T-helper 2 cell treated with Interferon-gamma antibody and Interleukin-4, amounts not matched to agents 5 μg/mL and 100 μg/mL, for 36 hours (primary cell): ENCODE measurements at regions not wholly inside any gene's neighbourhood (a gene's known extent, or its start where the extent isn't known, plus 50 kb on each side); places are given as distances from the start of the nearest gene placed in this dataset.

Experiments
- DNase-seq: peaks from one replicate; pipeline ENCODE4 v3.0.0; 2021; ENCODE audit warnings: low spot score
- H3K27ac Mint-ChIP-seq: one replicate; pipeline ENCODE4 v1.8.0; 2021; ENCODE audit warnings: mild to moderate bottlenecking, mixed read lengths
- H3K27me3 Mint-ChIP-seq: one replicate; pipeline ENCODE4 v1.8.0; 2021; ENCODE audit warnings: low read depth, mixed read lengths
- H3K36me3 Mint-ChIP-seq: one replicate; pipeline ENCODE4 v1.8.0; 2021; ENCODE audit warnings: low read depth, mixed read lengths
- H3K4me1 Mint-ChIP-seq: one replicate; pipeline ENCODE4 v1.8.0; 2021; ENCODE audit warnings: low read depth, mixed read lengths
- H3K4me3 Mint-ChIP-seq: one replicate; pipeline ENCODE4 v1.8.0; 2022; ENCODE audit warnings: mild to moderate bottlenecking, moderate library complexity, mixed read lengths
- H3K9me3 Mint-ChIP-seq: one replicate; pipeline ENCODE4 v1.8.0; 2021; ENCODE audit warnings: mixed read lengths

- DNase-seq: no peak
- Mint-ChIP-seq H3K4me3 (no peak overlapping the region), H3K36me3 (no peaks in the 10 kb centered on the region), H3K27me3 (no peaks in the 10 kb centered on the region), H3K4me1 (no peaks in the 10 kb centered on the region), H3K27ac (no peak overlapping the region), H3K9me3 (peaks cover 4% of the 10 kb centered on the region)
Measured at GRCh38 chrY:15689994-15690393, 1165.7 kb downstream of the NLGN4Y start.

GRCh38 chrY:15702131-15702530, 1177.8 kb downstream of the NLGN4Y start:
- Mint-ChIP-seq H3K4me3 (no peak overlapping the region), H3K27me3 (no peaks in the 10 kb centered on the region), H3K36me3 (no peaks in the 10 kb centered on the region), H3K9me3 (no peaks in the 10 kb centered on the region), H3K4me1 (no peaks in the 10 kb centered on the region), H3K27ac (no peak overlapping the region)
- no peak for DNase-seq

GRCh38 chrY:15704906-15705305, 1180.6 kb downstream of the NLGN4Y start:
- no peaks in the 10 kb centered on the region for H3K4me1 Mint-ChIP-seq

GRCh38 chrY:15749533-15750433, 1225.5 kb downstream of the NLGN4Y start:
- H3K4me1 Mint-ChIP-seq: no peaks in the 10 kb centered on the region
- no peak overlapping the region for H3K4me3 Mint-ChIP-seq
- no peak for DNase-seq
- no peaks in the 10 kb centered on the region for H3K36me3 Mint-ChIP-seq
- H3K27me3 Mint-ChIP-seq: no peaks in the 10 kb centered on the region
- H3K27ac Mint-ChIP-seq: no peak overlapping the region
- peaks cover 20% of the 10 kb centered on the region for H3K9me3 Mint-ChIP-seq

More at GRCh38 chrY:15704906-15705305, 1180.6 kb downstream of the NLGN4Y start:
- no peak overlapping the region for H3K27ac Mint-ChIP-seq
- no peaks in the 10 kb centered on the region for H3K27me3 Mint-ChIP-seq
- no peaks in the 10 kb centered on the region for H3K36me3 Mint-ChIP-seq
- no peaks in the 10 kb centered on the region for H3K9me3 Mint-ChIP-seq
- no peak overlapping the region for H3K4me3 Mint-ChIP-seq
- no peak for DNase-seq

- no peak for DNase-seq
- Mint-ChIP-seq H3K36me3 (no peaks in the 10 kb centered on the region), H3K4me3 (no peak overlapping the region), H3K4me1 (no peaks in the 10 kb centered on the region), H3K27ac (no peak overlapping the region), H3K27me3 (no peaks in the 10 kb centered on the region), H3K9me3 (peaks cover 12% of the 10 kb centered on the region)
Measured at GRCh38 chrY:15751001-15751400, 1226.7 kb downstream of the NLGN4Y start.

- Mint-ChIP-seq H3K36me3 (no peaks in the 10 kb centered on the region), H3K27ac (no peak overlapping the region), H3K27me3 (no peaks in the 10 kb centered on the region), H3K4me3 (no peak overlapping the region), H3K4me1 (no peaks in the 10 kb centered on the region), H3K9me3 (no peaks in the 10 kb centered on the region)
- DNase-seq: no peak
Measured at GRCh38 chrY:15756266-15756665, 1231.9 kb downstream of the NLGN4Y start.

- Mint-ChIP-seq H3K27ac (no peak overlapping the region), H3K4me3 (no peak overlapping the region), H3K36me3 (no peaks in the 10 kb centered on the region), H3K4me1 (no peaks in the 10 kb centered on the region), H3K9me3 (peaks cover 4% of the 10 kb centered on the region), H3K27me3 (no peaks in the 10 kb centered on the region)
- no peak for DNase-seq
Measured at GRCh38 chrY:15773579-15773978, 1249.2 kb downstream of the NLGN4Y start.

- Mint-ChIP-seq H3K4me1 (no peaks in the 10 kb centered on the region), H3K27me3 (no peaks in the 10 kb centered on the region), H3K36me3 (no peaks in the 10 kb centered on the region), H3K9me3 (peaks cover 4% of the 10 kb centered on the region), H3K4me3 (no peak overlapping the region), H3K27ac (no peak overlapping the region)
- no peak for DNase-seq
Measured at GRCh38 chrY:15775880-15776279, 1251.6 kb downstream of the NLGN4Y start.

- no peaks in the 10 kb centered on the region for H3K4me1 Mint-ChIP-seq
- H3K27me3 Mint-ChIP-seq: no peaks in the 10 kb centered on the region
Measured at GRCh38 chrY:15779891-15780290, 1255.6 kb downstream of the NLGN4Y start.

GRCh38 chrY:15800021-15800420, 1275.7 kb downstream of the NLGN4Y start:
- H3K9me3 Mint-ChIP-seq: no peaks in the 10 kb centered on the region
- no peak overlapping the region for H3K4me3 Mint-ChIP-seq
- no peaks in the 10 kb centered on the region for H3K36me3 Mint-ChIP-seq
- H3K27me3 Mint-ChIP-seq: no peaks in the 10 kb centered on the region
- H3K4me1 Mint-ChIP-seq: no peaks in the 10 kb centered on the region
- DNase-seq: no peak
- no peak overlapping the region for H3K27ac Mint-ChIP-seq

More at GRCh38 chrY:15779891-15780290, 1255.6 kb downstream of the NLGN4Y start:
- no peak for DNase-seq
- no peak overlapping the region for H3K27ac Mint-ChIP-seq
- no peaks in the 10 kb centered on the region for H3K36me3 Mint-ChIP-seq
- no peaks in the 10 kb centered on the region for H3K9me3 Mint-ChIP-seq
- H3K4me3 Mint-ChIP-seq: no peak overlapping the region

- H3K36me3 Mint-ChIP-seq: no peaks in the 10 kb centered on the region
- no peak overlapping the region for H3K27ac Mint-ChIP-seq
- no peaks in the 10 kb centered on the region for H3K27me3 Mint-ChIP-seq
- no peak for DNase-seq
- no peak overlapping the region for H3K4me3 Mint-ChIP-seq
- no peaks in the 10 kb centered on the region for H3K4me1 Mint-ChIP-seq
- H3K9me3 Mint-ChIP-seq: no peaks in the 10 kb centered on the region
Measured at GRCh38 chrY:15805985-15806384, 1281.7 kb downstream of the NLGN4Y start.

- H3K4me3 Mint-ChIP-seq: no peak overlapping the region
- H3K27ac Mint-ChIP-seq: no peak overlapping the region
- H3K9me3 Mint-ChIP-seq: peaks cover 12% of the 10 kb centered on the region
- no peak for DNase-seq
- no peaks in the 10 kb centered on the region for H3K27me3 Mint-ChIP-seq
- H3K4me1 Mint-ChIP-seq: no peaks in the 10 kb centered on the region
- no peaks in the 10 kb centered on the region for H3K36me3 Mint-ChIP-seq
Measured at GRCh38 chrY:15814241-15814640, 1289.9 kb downstream of the NLGN4Y start.
